ELF-1 (cell line): ENCODE measurements at regions not wholly inside any gene's neighbourhood (a gene's known extent, or its start where the extent isn't known, plus 50 kb on each side); places are given as distances from the start of the nearest gene placed in this dataset.
"Not testable (repeated sequence)": the region's sequence is repeated elsewhere in the genome, so short reads cannot be mapped to it uniquely, and the experiment has no call there.

Experiments used
- DNase-seq: peaks from one replicate; pipeline ENCODE4 v3.0.0-alpha.2; 2016; ENCODE audit warnings: low read depth, low spot score

GRCh38 chr1:212495766-212496494 lies 63.2 kb downstream of the NENF start:
- no peak for DNase-seq

DNA sequence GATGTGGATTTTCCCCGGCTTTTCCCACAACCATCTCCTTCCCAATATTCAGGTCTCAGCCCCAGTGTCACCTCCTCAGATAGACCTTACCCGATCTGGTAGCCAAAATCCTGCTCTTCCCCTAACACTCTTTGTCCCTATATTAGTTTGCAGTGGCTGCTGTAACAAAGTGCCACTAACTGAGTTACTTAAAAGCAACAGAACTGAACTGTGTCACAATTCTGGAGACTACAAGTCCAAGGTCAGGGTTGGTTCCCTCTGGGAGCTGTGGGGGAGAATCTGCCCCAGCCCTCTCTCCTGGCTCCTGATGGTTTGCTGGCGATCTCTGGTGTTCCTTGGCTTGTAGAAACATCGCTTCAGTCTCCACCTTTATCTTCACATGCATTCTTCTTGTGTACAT lies 64.0 kb downstream of the NENF start:
- no peak for DNase-seq

GRCh38 chr1:212497553-212497952 lies 64.8 kb downstream of the NENF start:
- DNase-seq = no peak

DNA sequence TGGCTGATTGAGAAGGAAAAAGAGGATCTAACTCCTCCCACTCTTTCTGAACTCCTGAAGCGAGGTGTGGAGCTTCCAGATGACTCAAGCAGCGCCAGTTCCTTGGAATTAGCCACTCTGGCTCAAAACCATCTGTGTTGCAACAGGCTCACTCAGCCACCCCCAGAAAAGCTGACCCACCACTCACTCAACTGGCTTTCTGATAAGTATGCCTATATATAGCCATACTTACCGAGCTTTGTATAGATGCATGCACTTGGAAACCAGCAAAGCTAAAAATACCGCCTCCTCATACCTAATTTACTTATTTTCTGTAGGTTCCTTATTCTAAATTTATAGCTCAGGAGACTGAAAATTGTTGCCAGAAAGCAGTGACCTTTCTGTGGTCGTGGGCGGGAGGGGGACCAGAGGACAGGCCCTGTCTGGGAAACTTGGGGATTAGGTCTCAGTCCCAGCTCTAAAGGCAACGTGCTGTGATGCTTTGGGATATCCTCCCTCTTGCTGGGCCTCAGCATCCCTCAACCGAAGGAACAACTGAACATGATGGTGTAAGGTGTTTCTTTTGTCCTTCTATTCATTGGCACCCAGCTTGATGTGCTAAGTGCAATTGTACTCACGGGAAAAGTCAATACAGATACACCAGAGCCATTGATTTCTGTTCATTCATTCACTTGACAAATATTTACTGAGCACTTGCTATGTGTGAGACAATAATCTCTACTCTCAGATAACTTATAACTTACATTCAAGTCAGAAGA lies 65.7 kb downstream of the NENF start:
- no peak for DNase-seq

DNA sequence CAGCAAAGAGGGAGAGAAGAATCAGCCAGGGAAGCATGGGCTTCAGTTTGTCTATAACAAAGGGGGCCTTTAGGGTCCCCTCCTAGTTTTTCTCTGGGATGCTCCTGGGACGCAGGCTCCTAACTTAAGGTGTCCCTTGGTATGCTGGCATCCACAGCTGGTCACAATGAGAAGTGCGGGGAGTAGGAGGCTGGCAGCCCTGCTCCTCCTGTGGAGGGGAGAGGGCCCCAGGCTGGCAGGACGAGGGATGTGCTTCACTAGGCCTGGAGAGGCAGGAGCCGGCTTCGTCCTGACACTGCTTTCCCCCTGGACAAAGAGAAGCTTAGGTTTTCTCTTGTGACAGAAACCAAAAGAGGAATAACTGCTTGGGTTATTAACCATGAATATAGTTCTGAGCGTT lies 67.6 kb downstream of the NENF start:
- DNase-seq = no peak

DNA sequence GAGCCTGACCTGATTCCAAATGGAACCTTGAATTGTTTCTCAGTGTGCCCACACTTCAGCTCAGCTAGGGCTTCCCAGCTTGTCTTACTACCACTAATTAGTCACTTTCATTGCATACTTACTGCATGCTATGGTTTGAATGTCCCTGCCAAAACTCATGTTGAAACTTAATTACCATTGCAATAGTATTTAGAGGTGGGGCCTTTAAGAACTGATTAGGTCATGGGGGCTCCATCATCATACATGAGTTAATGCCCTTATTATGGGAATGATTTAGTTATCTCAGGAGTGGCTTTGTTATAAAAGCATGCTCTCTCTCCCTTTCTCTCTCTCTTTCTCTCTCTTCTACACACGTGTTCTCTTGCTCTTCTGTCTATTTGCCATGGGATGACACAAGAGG lies 68.3 kb downstream of the NENF start:
- no peak for DNase-seq

- no peak for DNase-seq
Observed at GRCh38 chr1:212503714-212504113, 71.0 kb downstream of the NENF start.

- DNase-seq = no peak
Observed at GRCh38 chr1:212504171-212504803, 71.6 kb downstream of the NENF start.

DNA sequence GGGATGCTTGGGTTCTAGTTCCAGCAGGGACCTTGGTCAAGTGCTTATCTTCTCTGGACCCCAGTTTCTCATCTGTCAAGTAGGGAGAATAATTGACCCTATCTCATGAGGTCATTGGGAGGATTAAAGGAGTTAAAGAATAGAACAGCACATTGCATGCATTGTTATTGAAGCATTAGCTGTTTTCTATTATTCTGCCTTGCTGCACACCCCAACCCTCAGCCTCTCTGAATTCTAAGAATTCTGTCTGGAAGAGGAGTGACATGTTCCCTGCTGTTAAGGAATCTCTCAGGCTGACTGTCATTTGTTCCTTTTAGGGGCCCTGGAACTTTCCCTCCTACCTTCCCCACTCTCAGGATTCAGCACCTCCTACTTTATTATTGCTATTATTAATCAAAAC lies 73.9 kb downstream of the NENF start:
- DNase-seq = no peak

DNA sequence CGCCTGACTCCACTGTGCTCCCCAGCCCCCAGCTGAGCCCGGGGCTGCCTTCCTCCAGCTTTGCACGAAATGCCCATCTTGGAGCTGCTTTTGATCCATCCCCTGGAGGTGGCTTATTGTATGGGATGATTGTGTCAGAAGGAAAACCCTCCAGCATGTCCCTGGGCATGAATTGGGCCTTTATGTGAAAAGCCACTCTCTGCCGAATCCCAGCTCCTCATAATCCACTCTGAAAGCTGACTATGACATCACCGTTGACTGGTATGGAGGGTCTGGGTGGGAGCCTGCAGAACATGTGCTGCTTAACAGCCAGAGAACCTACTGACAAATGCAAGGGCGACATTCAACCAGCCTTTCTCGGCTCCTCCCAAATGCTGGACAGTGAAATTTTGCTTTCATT lies 74.6 kb downstream of the NENF start:
- peak; percentile 35 for DNase-seq

- peak; percentile 64 for DNase-seq
Observed at GRCh38 chr1:212512816-212513559, 80.3 kb downstream of the NENF start.

DNA sequence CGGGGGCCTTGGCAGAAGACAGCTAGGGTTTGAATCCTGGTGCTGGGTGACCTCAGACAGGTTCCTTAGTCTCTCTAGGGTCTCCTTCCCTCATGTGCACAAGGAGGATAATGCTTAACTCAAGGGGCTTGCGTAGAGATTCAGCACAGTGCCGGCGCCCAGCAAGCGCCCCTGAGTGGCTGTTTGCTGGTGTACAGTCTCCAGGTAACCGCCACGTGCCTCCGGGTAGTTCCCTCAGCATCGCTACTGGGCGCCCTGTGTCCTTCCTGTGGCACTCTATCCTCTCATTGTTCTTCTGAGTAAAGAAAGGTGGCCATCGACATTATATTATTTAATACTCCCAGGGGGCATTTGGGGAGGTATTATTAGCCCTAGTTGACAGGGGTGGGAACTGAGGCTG lies 80.9 kb downstream of the NENF start:
- DNase-seq = no peak

DNA sequence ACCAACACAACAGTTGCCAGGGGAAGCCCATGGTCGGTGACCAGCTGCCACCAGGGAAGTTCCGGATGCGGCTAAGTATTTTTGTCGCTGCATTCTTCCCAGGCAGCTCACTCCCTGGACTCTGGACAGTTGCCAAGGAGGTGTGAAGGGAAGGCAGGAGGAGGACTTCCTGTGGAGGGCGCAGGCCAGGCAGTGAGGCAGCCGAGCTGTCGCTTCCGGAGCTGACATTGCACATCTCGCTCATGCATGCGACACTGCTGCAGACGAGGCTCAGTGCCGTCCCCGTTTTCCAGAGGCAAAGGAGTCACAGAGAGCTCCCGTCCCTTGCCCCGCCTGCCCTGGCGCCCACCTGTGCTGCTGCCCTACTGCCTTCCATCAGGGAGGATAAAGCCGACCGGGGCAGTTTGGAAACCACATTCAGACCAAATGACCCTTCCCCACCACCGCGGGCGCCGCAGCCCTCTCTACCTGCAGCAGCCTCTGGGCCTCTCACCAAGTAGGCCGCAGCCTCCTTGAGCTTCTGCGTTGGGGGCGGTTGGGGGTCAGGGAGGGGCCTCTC lies 81.4 kb downstream of the NENF start:
- peak; percentile 64 for DNase-seq

DNA sequence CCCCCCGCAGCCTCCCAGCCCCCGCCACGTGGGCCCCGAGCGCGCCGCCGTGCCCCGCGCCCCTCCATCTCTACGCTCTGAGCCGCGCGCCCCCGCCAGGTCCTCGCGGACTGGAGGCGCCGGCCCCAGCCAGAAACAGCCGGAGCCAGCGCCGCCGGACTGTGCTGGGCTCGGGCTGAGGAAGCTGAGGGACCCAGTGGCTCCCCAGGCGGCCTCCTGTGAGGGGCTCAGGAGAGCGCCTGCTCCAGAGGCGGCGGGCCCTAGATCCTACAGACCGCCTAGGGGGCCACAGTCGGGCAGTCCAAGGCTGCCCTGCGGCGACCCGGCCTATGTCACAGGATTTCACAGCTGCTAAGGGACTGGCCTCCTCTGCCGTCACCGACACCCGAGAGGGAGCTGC lies 82.1 kb downstream of the NENF start:
- DNase-seq = peak; percentile 72

DNA sequence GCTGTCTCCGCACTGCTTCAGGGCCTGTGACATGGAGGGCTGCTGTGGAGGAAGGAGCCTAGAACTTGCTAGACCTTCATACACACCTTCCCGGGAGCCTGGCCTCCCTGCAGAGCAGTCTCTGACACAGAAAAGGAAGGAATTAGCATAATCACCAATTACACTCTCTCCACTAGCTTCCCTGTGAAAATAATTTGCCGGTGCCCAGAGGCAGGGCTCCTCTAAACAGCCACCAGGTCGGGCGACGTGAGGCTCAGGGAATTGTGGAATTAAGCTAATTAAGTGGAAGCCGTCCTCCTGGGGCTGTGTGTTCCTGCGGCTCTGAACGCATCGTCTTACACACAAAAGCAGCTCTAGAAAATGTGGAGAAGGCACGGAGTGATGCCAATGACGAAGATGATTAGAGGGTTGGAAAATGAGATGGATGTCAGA lies 82.6 kb downstream of the NENF start:
- peak; percentile 87 for DNase-seq

GRCh38 chr1:212516012-212516411 lies 83.3 kb downstream of the NENF start:
- DNase-seq = not testable (repeated sequence)

- no peak for DNase-seq
Observed at GRCh38 chr1:212518188-212519054, 85.7 kb downstream of the NENF start.

DNA sequence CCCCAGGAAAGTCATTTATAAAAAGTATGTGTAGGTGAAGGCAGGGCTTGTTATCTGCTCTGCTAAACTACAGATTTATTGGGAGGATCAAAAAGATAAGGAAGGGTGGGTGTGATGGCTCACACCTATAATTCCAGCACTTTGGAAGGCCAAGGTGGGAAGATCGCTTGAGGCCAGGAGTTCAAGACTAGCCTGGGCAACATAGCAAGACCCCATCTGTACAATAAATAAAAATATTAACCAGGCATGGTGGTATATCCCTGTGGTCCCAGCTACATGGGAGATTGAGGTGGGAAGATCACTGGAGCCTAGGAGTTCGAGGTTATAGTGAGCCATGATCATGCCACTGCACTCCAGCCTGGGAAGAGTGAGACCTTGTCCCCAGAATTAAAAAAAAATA lies 86.4 kb downstream of the NENF start:
- no peak for DNase-seq

DNA sequence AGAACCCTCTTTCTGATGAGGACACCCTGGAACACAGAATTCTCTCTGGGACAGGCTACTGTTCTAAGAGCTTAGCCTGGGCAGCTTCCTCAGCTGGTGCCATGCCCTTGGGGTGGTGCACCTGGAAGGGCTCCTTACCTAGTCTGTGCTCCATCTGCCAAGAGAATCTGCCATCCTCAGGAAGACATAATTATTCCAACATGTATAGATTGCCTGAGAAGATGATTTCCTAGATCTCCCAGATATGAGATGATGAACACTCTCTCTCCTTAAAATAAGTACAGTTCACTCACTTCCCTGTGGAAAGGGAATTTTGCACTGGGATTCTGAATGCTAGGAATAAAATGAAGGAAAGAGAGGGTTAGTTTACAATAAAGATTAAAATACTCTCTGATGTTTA lies 87.6 kb downstream of the NENF start:
- DNase-seq = no peak

DNA sequence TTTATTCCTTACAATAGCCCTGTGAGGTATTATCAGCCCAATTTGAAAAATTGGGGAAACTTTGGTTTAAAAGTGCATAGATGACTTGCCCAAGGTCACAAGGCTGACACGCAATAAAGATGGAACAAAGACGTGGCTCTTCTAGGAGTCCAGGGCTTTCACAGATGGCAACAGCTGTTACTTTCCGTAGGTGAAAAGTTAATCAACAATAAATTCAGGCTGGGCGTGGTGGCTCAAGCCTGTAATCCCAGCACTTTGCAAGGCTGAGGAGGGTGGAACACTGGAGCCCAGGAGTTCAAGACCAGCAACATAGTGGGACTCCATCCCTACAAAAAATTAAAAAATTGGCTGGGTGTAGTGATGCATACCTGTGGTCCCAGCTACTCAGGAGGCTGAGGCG lies 87.8 kb upstream of the ATF3 start:
- DNase-seq = no peak
